GM21526 (cell line): ENCODE measurements at regions not wholly inside any gene's neighbourhood (a gene's known extent, or its start where the extent isn't known, plus 50 kb on each side); places are given as distances from the start of the nearest gene placed in this dataset.

Experiments used
- ATAC-seq: cut with Tn5 transposase; IDR thresholded peaks from one replicate; pipeline ENCODE4 v1.9.1; 2021; ENCODE audit warnings: moderate library complexity; ENCODE audit not compliant: unreplicated experiment, low FRiP score

- ATAC-seq = no peak
Measured at GRCh38 chr14:82251494-82251893, 717.8 kb upstream of the SEL1L start.

GRCh38 chr14:82270286-82270685 is 736.6 kb upstream of the SEL1L start:
- ATAC-seq = no peak

- no peak for ATAC-seq
Measured at GRCh38 chr14:82298811-82299210, 765.2 kb upstream of the SEL1L start.

GRCh38 chr14:82309199-82309598 is 775.5 kb upstream of the SEL1L start:
- no peak for ATAC-seq

GRCh38 chr14:82313889-82314288 is 780.2 kb upstream of the SEL1L start:
- ATAC-seq = no peak

GRCh38 chr14:82328442-82328841 is 794.8 kb upstream of the SEL1L start:
- no peak for ATAC-seq

GRCh38 chr14:82341261-82341810 is 807.7 kb upstream of the SEL1L start:
- no peak for ATAC-seq

GRCh38 chr14:82342596-82342995 is 808.9 kb upstream of the SEL1L start:
- ATAC-seq = no peak

GRCh38 chr14:82345184-82345583 is 811.5 kb upstream of the SEL1L start:
- no peak for ATAC-seq

- ATAC-seq = no peak
Measured at GRCh38 chr14:82354126-82354525, 820.5 kb upstream of the SEL1L start.

- ATAC-seq = no peak
Measured at GRCh38 chr14:82359201-82359600, 825.5 kb upstream of the SEL1L start.

- ATAC-seq = no peak
Measured at GRCh38 chr14:82362452-82362851, 828.8 kb upstream of the SEL1L start.

- no peak for ATAC-seq
Measured at GRCh38 chr14:82365471-82365870, 831.8 kb upstream of the SEL1L start.

- no peak for ATAC-seq
Measured at GRCh38 chr14:82366803-82367202, 833.1 kb upstream of the SEL1L start.

- no peak for ATAC-seq
Measured at GRCh38 chr14:82379291-82379690, 845.6 kb upstream of the SEL1L start.

GRCh38 chr14:82385048-82385447 is 851.4 kb upstream of the SEL1L start:
- ATAC-seq = no peak

GRCh38 chr14:82387699-82388098 is 854.0 kb upstream of the SEL1L start:
- no peak for ATAC-seq

GRCh38 chr14:82388488-82388887 is 854.8 kb upstream of the SEL1L start:
- no peak for ATAC-seq

GRCh38 chr14:82390586-82390985 is 856.9 kb upstream of the SEL1L start:
- ATAC-seq = no peak

GRCh38 chr14:82394916-82395315 is 861.3 kb upstream of the SEL1L start:
- no peak for ATAC-seq

- no peak for ATAC-seq
Measured at GRCh38 chr14:82398256-82398655, 864.6 kb upstream of the SEL1L start.

- ATAC-seq = no peak
Measured at GRCh38 chr14:82403987-82404386, 870.3 kb upstream of the SEL1L start.

GRCh38 chr14:82410064-82410463 is 876.4 kb upstream of the SEL1L start:
- ATAC-seq = no peak
